ENCODE measurements at regions not wholly inside any gene's neighbourhood (a gene's known extent, or its start where the extent isn't known, plus 50 kb on each side); places are given as distances from the start of the nearest gene placed in this dataset.

- TF ChIP-seq, protein P1, sequence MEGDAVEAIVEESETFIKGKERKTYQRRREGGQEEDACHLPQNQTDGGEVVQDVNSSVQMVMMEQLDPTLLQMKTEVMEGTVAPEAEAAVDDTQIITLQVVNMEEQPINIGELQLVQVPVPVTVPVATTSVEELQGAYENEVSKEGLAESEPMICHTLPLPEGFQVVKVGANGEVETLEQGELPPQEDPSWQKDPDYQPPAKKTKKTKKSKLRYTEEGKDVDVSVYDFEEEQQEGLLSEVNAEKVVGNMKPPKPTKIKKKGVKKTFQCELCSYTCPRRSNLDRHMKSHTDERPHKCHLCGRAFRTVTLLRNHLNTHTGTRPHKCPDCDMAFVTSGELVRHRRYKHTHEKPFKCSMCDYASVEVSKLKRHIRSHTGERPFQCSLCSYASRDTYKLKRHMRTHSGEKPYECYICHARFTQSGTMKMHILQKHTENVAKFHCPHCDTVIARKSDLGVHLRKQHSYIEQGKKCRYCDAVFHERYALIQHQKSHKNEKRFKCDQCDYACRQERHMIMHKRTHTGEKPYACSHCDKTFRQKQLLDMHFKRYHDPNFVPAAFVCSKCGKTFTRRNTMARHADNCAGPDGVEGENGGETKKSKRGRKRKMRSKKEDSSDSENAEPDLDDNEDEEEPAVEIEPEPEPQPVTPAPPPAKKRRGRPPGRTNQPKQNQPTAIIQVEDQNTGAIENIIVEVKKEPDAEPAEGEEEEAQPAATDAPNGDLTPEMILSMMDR (IDR thresholded peaks at IDR 0.05) = no peak
Measured at GRCh38 chr5:98581112-98581997, 192.1 kb upstream of the RGMB start.

DNA sequence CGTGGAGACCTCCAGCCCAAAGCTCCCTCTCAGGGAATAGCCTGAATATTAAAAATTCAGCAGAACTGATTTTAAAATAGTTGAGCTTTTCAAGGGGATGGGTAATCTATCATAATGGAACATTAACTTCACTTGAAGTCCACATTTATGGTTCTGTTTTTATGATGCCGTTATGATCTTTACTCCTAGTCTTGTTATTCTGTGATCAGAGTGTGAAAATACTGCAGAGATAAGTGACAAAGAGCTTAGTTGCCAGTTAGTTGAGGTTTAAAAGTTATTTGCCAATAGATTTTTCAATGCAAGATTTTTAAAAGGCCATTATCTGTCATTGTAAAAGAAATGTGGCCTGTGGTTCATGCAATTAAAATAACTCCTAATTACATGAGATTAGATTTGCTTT, 189.9 kb upstream of the RGMB start:
- TF ChIP-seq, protein P1 (IDR thresholded peaks at IDR 0.05) = no peak

DNA sequence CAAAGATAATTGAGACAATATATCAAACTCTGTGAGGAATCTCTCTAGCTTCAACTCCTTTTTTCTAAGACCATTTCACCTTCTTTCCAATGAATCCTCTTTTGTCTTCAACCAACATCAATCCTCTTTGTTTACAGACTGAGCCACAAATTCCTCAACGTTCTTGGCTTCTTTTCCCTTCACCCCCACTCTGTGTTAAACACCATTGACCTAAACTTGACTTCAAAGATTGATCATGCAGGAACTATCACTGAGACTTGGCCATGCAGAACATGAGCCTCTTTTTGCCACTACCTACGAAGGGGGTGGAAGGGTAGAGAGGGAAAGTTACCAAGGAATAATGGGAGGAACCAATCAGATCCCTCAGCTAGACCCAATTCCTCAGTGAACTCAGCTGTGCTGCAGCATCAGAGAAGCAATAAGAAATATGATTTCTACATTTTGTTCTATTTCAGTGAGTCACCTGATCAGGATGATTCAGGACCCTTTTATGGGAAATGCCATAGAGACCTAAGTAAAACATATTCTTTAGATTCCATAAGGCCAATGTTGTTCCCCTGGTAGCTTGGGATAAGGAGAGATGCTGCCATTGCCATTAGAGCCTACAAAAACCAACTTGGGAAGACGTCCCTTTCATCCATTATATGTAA, 187.7 kb upstream of the RGMB start:
- TF ChIP-seq, protein P1 (IDR thresholded peaks at IDR 0.05) = no peak

- TF ChIP-seq, protein P1 (IDR thresholded peaks at IDR 0.05) = no peak
Measured at GRCh38 chr5:98586581-98586980, 186.9 kb upstream of the RGMB start.

GRCh38 chr5:98587166-98587565, 186.3 kb upstream of the RGMB start:
- TF ChIP-seq, protein P1 (IDR thresholded peaks at IDR 0.05) = no peak

DNA sequence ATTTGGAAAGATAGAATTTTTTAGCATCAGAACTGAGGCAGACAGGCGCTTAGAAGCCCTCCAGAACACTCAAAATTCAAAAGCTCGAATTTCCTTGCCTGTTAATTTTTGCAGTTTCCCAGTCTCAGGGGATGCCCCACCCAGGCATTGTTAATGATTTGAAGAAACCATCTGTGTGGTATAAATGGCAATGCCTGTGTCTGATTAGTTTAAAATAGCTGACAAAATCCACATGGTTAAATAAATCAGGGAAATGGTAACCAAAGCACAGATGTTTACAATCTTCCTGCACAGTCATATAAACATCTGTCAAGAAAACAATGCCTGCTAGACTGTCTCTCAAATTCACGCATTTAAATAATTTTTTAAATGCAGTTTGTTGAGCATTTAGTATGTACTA, 185.2 kb upstream of the RGMB start:
- TF ChIP-seq, protein P1 (IDR thresholded peaks at IDR 0.05) = no peak

GRCh38 chr5:98593418-98593817, 180.0 kb upstream of the RGMB start:
- TF ChIP-seq, protein P1 (IDR thresholded peaks at IDR 0.05) = no peak
